Skeletal muscle cell (primary cell): ENCODE measurements at regions not wholly inside any gene's neighbourhood (a gene's known extent, or its start where the extent isn't known, plus 50 kb on each side); places are given as distances from the start of the nearest gene placed in this dataset.
A peak's percentile ranks its signal among the peaks of the same experiment; 100 is the strongest.
"Not testable (repeated sequence)": the region's sequence is repeated elsewhere in the genome, so short reads cannot be mapped to it uniquely, and the experiment has no call there.

Source experiments
- DNase-seq: peaks from one replicate; pipeline ENCODE4 v3.0.0-alpha.2; 2010; ENCODE audit warnings: low read depth
- H3K4me3 ChIP-seq: 2 replicates; pipeline ENCODE4 v1.5.1; 2011; ENCODE audit warnings: low read depth, mild to moderate bottlenecking, control low read depth, low read length, moderate library complexity

DNA sequence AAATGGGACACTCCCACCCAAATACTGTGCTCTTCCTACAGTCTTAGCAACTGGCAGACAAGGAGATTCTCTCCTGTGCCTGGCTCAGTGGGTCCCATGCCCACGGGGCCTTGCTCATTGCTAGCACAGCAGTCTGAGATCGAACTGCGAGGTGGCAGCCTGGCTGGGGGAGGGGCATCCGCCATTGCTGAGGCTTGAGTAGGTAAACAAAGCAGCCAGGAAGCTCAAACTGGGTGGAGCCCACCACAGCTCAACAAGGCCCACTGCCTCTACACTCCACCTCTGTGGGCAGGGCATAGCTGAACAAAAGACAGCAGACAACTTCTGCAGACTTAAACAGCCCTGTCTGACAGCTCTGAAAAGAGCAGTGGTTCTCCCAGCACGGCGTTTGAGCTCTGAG, 174.8 kb downstream of the COL12A1 start:
- H3K4me3 ChIP-seq, DNase-seq: not testable (repeated sequence)

GRCh38 chr6:75029333-75029732, 176.5 kb downstream of the COL12A1 start:
- no peak for DNase-seq
- no peak overlapping the region for H3K4me3 ChIP-seq

- no peak for DNase-seq
- H3K4me3 ChIP-seq = no peak overlapping the region
Measured at GRCh38 chr6:75025371-75025770, 180.5 kb downstream of the COL12A1 start.

- H3K4me3 ChIP-seq = no peak overlapping the region
- no peak for DNase-seq
Measured at GRCh38 chr6:75024828-75025227, 181.0 kb downstream of the COL12A1 start.

- DNase-seq = no peak
- no peak overlapping the region for H3K4me3 ChIP-seq
Measured at GRCh38 chr6:75023634-75024033, 182.2 kb downstream of the COL12A1 start.

DNA sequence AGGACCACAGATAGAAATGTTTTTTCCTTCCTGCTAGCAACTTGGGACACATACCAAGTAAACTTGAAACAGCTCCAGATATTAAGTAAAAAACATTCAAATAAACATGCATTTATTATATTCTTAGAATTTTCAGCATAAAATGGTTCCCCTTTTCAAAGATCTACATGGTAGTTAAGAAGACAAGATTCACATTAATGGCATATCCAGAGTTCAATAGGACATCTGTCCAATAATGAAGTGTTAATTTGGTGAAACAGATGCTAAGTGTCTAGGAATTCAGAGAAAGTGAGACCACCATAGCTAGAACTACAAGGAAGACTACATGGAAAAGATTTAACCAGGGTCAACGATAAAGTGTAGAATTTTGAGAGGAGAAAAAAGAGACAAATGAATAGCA, 184.9 kb downstream of the COL12A1 start:
- no peak for DNase-seq
- no peak overlapping the region for H3K4me3 ChIP-seq

DNA sequence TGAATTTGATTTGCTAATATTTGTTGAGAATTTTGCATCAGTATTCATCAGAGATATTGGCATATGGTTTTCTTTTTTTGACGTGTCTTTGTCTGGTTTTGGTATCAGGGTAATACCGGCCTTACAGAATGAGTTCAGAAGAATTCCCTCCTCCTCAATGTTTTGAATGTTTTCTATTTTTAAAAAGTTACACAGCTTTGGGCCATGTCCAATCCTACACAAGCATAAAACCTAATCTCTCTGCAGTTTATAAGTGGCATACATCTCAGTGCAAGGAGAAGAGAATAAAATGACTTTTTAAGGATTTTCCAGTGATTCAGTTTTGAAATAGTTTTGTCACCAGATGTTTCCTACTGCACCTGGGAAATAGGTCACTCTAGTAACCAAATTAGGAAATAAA, 185.5 kb downstream of the COL12A1 start:
- DNase-seq = no peak
- no peak overlapping the region for H3K4me3 ChIP-seq

DNA sequence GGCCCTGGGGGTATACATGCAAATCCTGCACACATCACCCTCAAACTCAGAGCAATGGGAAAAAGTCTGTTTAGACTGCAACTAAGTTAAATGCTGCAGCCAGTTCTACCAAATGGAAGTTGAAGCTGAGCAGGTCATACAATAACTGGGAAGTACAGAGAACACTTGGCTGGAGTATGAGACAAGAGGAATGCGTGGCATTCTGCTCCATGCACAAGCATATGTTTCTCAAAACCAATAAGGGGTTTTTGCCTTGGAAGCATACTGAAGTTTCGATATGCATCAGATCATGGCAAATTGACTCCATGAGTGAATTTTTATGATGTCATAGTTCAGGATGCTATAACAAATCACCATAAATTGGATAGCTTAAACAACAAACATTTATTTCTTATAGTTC, 193.8 kb downstream of the COL12A1 start:
- DNase-seq = no peak

GRCh38 chr6:75003984-75004383, 201.9 kb downstream of the COL12A1 start:
- not testable (repeated sequence) for DNase-seq, H3K4me3 ChIP-seq

More for the DNA sequence above, 193.8 kb downstream of the COL12A1 start:
- H3K4me3 ChIP-seq = no peak overlapping the region

DNA sequence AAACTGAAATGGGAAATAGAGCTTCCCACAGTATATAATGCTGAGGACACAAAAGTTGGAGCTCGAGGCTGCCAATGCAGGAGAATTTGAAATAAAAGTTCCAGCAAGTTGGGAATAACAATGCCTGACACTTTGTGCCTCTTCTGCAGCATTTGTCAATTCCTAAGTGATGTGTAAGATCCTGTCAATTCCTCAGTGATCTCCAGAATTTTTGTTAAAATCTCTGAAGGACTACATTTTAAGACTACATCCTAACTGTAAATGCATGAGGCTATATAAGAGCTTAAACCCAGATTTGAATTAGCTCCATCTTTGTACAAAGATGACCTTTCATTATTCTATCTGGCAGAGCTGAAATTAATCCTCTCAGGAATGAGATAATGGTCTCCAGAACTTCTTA, 208.2 kb downstream of the COL12A1 start:
- H3K4me3 ChIP-seq = no peak overlapping the region
- DNase-seq = no peak

- no peak for DNase-seq
- no peak overlapping the region for H3K4me3 ChIP-seq
Measured at GRCh38 chr6:74993136-74993535, 212.7 kb downstream of the COL12A1 start.

GRCh38 chr6:74991573-74992332, 214.1 kb downstream of the COL12A1 start:
- DNase-seq = peak; percentile 66
- H3K4me3 ChIP-seq = no peak overlapping the region

DNA sequence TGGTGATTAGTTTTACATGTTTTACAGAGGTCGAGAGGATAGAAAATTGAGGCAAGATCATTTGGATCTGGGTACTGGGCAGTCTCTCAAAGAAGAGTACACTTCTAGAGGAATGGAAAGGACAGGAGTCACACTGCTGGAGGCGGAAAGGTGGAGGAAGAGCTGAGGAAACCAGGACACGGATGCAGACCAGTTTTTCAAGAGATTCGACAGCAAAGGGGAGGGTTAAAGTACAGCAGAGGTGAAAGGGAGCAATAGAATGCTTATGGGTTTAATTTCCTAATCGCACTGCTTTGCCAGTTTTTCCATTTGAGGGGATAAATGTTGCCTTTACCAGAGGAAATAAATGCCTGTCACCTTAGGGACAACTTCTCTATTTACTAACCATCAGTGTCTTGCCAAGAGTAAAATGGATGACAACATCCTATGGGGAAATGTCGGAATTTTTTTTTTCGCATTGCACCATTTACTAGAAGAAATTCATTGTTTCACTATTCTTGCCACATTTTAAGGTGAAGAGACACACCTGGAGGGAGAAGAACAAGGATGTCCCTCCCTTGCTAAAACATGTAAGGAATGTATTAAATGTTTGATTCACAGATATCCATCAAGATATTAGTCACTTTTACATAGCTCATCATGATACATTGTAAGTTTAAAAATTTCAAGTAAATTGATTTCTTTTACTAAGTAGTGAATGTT, 226.6 kb downstream of the COL12A1 start:
- no peak overlapping the region for H3K4me3 ChIP-seq
- no peak for DNase-seq

DNA sequence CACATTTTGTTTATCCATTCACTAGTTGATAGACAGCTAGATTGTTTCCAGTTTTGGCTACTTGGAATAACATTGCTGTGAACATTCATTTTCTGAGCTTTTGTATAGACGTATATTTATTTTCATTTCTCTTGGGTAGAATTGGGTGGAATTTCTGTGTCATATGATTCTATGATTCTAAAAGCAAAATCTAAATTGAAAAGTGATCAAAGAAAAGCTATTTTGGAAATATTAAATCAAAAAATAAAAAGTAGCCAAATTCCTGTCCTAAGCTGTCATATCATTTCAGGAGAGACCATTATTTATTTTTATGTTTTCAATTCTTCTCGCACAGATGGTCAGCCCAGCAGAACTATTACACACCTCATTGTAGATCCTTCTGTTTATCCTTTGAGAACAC, 229.2 kb downstream of the COL12A1 start:
- no peak for DNase-seq
- no peak overlapping the region for H3K4me3 ChIP-seq

- no peak overlapping the region for H3K4me3 ChIP-seq
- DNase-seq = no peak
Measured at GRCh38 chr6:74976026-74976425, 229.8 kb downstream of the COL12A1 start.

DNA sequence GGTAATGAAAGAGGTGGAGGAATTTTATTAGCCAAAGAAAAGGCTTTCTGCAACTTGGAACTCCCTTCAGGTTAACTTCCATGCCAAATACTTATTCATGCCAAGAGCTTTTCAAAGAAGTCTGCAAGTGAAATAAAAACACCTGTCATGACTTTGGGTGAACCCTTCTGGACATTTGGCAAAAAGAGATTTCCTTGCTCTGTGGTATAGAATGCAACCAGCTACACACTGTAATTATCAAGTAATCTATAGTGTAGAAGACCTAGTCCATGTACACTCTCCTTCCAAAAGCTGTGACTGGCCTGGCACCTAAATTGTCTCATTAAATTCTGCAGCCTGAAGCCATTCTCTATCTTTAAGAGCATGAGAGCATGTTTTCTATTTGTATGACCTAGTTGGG, 232.3 kb downstream of the COL12A1 start:
- no peak for DNase-seq
- H3K4me3 ChIP-seq = no peak overlapping the region

DNA sequence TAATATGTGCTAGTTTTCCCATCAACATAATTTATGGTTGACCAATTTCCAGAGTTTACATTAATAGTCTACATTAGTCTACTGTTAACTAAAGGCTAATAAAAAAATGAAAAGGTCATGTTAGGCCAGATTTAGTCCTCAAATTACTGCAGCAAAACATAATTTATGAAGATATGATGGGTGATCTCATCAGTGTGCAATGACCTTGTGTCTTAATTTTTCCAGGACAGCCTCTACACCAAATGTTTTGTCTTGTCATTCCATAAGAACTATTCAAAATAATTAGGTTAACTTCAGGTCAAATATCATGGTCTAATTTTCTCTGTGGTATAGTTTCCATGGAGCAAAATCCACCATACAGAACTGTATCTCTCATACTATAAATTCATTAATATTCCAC, 234.2 kb downstream of the COL12A1 start:
- H3K4me3 ChIP-seq = no peak overlapping the region
- no peak for DNase-seq

DNA sequence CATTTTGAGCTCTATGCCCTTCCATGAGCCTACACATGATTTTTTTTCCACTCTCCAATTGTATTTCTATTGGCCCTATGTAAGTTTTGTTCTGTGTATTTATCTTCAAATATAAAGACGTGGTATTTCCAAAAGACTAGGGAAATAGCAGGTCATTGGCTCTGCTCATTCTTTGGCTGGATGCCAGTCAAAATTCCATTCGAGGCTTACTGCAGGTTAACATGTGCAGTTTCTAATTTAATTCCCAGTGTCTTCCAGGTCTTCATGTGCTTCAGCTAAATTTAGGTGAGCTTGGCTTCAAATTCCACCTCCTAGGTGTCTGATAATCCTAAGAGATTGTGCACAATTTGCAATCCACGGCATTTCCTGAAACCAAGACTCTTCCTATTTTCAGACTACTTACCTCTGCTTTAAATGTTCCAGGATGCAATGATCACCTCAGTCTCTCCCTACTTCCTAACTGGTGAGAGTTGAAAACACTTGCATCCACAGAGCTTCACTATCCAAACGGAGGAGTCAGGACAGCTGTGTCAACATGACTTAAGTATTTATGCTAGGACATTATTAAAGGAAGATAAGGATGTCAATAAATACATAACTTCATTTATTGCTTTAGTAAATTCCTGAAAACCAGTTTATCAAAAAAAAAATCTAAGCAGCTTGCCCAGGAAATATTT, 236.1 kb downstream of the COL12A1 start:
- no peak for DNase-seq
- no peak overlapping the region for H3K4me3 ChIP-seq

GRCh38 chr6:74967821-74968220, 238.0 kb downstream of the COL12A1 start:
- no peak overlapping the region for H3K4me3 ChIP-seq
- DNase-seq = no peak

DNA sequence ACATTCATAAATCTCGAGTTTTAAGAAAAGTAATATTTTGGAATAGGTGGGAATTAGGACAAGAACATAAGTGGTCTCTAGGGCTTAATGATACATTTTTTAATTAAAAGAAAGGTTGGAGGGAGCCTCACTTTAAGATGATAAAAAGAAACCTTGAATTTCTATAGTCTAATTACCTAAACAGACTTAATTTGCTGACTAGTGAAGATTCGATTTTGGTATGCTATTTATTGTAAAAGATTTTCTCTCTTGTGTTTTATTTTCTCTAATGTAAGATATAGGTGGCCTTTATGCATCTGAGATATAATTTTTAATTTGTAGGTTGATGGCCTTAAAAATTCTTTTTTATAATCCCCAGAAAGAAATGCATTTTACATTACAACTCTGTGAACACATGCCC, 239.1 kb downstream of the COL12A1 start:
- H3K4me3 ChIP-seq = no peak overlapping the region
- DNase-seq = no peak
